ENCODE measurements at regions not wholly inside any gene's neighbourhood (a gene's known extent, or its start where the extent isn't known, plus 50 kb on each side); places are given as distances from the start of the nearest gene placed in this dataset.
"Not testable (repeated sequence)": the region's sequence is repeated elsewhere in the genome, so short reads cannot be mapped to it uniquely, and the experiment has no call there.

- TF ChIP-seq, protein P1, sequence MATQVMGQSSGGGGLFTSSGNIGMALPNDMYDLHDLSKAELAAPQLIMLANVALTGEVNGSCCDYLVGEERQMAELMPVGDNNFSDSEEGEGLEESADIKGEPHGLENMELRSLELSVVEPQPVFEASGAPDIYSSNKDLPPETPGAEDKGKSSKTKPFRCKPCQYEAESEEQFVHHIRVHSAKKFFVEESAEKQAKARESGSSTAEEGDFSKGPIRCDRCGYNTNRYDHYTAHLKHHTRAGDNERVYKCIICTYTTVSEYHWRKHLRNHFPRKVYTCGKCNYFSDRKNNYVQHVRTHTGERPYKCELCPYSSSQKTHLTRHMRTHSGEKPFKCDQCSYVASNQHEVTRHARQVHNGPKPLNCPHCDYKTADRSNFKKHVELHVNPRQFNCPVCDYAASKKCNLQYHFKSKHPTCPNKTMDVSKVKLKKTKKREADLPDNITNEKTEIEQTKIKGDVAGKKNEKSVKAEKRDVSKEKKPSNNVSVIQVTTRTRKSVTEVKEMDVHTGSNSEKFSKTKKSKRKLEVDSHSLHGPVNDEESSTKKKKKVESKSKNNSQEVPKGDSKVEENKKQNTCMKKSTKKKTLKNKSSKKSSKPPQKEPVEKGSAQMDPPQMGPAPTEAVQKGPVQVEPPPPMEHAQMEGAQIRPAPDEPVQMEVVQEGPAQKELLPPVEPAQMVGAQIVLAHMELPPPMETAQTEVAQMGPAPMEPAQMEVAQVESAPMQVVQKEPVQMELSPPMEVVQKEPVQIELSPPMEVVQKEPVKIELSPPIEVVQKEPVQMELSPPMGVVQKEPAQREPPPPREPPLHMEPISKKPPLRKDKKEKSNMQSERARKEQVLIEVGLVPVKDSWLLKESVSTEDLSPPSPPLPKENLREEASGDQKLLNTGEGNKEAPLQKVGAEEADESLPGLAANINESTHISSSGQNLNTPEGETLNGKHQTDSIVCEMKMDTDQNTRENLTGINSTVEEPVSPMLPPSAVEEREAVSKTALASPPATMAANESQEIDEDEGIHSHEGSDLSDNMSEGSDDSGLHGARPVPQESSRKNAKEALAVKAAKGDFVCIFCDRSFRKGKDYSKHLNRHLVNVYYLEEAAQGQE (IDR thresholded peaks at IDR 0.05; ENCODE audit: insufficient read depth in 1 of 2, low read depth in 2 of 2, low read length in 1 of 2): no peak
- TF ChIP-seq SIN3A (IDR thresholded peaks at IDR 0.05; ENCODE audit: borderline replicate concordance, insufficient read depth, low read depth, low read length) (no peak), POLR2AphosphoS5 (IDR thresholded peaks at IDR 0.05; ENCODE audit: low read depth, low read length) (no peak), TCF7L2 (IDR thresholded peaks at IDR 0.05; ENCODE audit: low read depth, low read length) (no peak)
- TF ChIP-seq, protein P2, sequence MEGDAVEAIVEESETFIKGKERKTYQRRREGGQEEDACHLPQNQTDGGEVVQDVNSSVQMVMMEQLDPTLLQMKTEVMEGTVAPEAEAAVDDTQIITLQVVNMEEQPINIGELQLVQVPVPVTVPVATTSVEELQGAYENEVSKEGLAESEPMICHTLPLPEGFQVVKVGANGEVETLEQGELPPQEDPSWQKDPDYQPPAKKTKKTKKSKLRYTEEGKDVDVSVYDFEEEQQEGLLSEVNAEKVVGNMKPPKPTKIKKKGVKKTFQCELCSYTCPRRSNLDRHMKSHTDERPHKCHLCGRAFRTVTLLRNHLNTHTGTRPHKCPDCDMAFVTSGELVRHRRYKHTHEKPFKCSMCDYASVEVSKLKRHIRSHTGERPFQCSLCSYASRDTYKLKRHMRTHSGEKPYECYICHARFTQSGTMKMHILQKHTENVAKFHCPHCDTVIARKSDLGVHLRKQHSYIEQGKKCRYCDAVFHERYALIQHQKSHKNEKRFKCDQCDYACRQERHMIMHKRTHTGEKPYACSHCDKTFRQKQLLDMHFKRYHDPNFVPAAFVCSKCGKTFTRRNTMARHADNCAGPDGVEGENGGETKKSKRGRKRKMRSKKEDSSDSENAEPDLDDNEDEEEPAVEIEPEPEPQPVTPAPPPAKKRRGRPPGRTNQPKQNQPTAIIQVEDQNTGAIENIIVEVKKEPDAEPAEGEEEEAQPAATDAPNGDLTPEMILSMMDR (IDR thresholded peaks at IDR 0.05): no peak
- Histone ChIP-seq H3K9me3 (ENCODE audit: control insufficient read depth, insufficient read depth, low read depth, low read length) (no peaks in the 10 kb centered on the region), H3K4me1 (ENCODE audit: control insufficient read depth, insufficient read depth, low read length) (no peaks in the 10 kb centered on the region), H3K4me3 (ENCODE audit: low read depth in 2 of 2, low read length in 2 of 2) (no peak overlapping the region), H3K36me3 (ENCODE audit: control insufficient read depth, insufficient read depth, low read length) (no peaks in the 10 kb centered on the region), H3K27me3 (ENCODE audit: control insufficient read depth, insufficient read depth, low read length) (no peaks in the 10 kb centered on the region), H3K27ac (ENCODE audit: low read length) (no peak overlapping the region)
- CTCF ChIA-PET: no interaction called here
- no TSS peak for BruUV-seq (replicated peaks)
- in situ Hi-C loops (cut with HindIII; ENCODE audit: low pct_unique_long_range_greater_than_20kb, low sequenced_read_pairs): no loop called here
- POLR2A ChIA-PET: no interaction called here
- DNase-seq (ENCODE audit: low read depth, low spot score): no peak
- ATAC-seq: no peak
- intact Hi-C loops (cut with micrococcal nuclease; ENCODE audit: unreplicated experiment): no loop called here
These were observed 59.0 kb upstream of the MID1 start for GRCh38 chrX:10679387-10679786.

GRCh38 chrX:10681167-10681566 lies 60.8 kb upstream of the MID1 start:
- H3K4me3 ChIP-seq (ENCODE audit: low read depth in 2 of 2, low read length in 2 of 2): no peak overlapping the region
- ChIA-PET POLR2A (no interaction called here), CTCF (no interaction called here)
- DNase-seq (ENCODE audit: low read depth, low spot score) (no peak), ATAC-seq (no peak)
- in situ Hi-C loops (cut with HindIII; ENCODE audit: low pct_unique_long_range_greater_than_20kb, low sequenced_read_pairs) (no loop called here), intact Hi-C loops (cut with micrococcal nuclease; ENCODE audit: unreplicated experiment) (no loop called here)
- H3K36me3 ChIP-seq (ENCODE audit: control insufficient read depth, insufficient read depth, low read length): no peaks in the 10 kb centered on the region
- BruUV-seq (replicated peaks): no TSS peak
- no peaks in the 10 kb centered on the region for H3K27me3 ChIP-seq (ENCODE audit: control insufficient read depth, insufficient read depth, low read length)
- H3K9me3 ChIP-seq (ENCODE audit: control insufficient read depth, insufficient read depth, low read depth, low read length): no peaks in the 10 kb centered on the region
- H3K27ac ChIP-seq (ENCODE audit: low read length): no peak overlapping the region
- no peaks in the 10 kb centered on the region for H3K4me1 ChIP-seq (ENCODE audit: control insufficient read depth, insufficient read depth, low read length)
- TF ChIP-seq, protein P2 (IDR thresholded peaks at IDR 0.05): no peak
- TF ChIP-seq POLR2AphosphoS5 (IDR thresholded peaks at IDR 0.05; ENCODE audit: low read depth, low read length) (no peak), TCF7L2 (IDR thresholded peaks at IDR 0.05; ENCODE audit: low read depth, low read length) (no peak), SIN3A (IDR thresholded peaks at IDR 0.05; ENCODE audit: borderline replicate concordance, insufficient read depth, low read depth, low read length) (no peak)
- TF ChIP-seq, protein P1 (IDR thresholded peaks at IDR 0.05; ENCODE audit: insufficient read depth in 1 of 2, low read depth in 2 of 2, low read length in 1 of 2): no peak

- H3K4me1 ChIP-seq (ENCODE audit: control insufficient read depth, insufficient read depth, low read length); intact Hi-C loops (cut with micrococcal nuclease; ENCODE audit: unreplicated experiment); BruUV-seq (replicated peaks); CTCF ChIA-PET; ATAC-seq; H3K9me3 ChIP-seq (ENCODE audit: control insufficient read depth, insufficient read depth, low read depth, low read length); H3K4me3 ChIP-seq (ENCODE audit: low read depth in 2 of 2, low read length in 2 of 2); POLR2A ChIA-PET; H3K27ac ChIP-seq (ENCODE audit: low read length); H3K36me3 ChIP-seq (ENCODE audit: control insufficient read depth, insufficient read depth, low read length); in situ Hi-C loops (cut with HindIII; ENCODE audit: low pct_unique_long_range_greater_than_20kb, low sequenced_read_pairs); DNase-seq (ENCODE audit: low read depth, low spot score); H3K27me3 ChIP-seq (ENCODE audit: control insufficient read depth, insufficient read depth, low read length): not testable (repeated sequence)
These were observed 63.2 kb upstream of the MID1 start for GRCh38 chrX:10683631-10684030.

All from Panc1 (cell line).